ENCODE measurements at regions not wholly inside any gene's neighbourhood (a gene's known extent, or its start where the extent isn't known, plus 50 kb on each side); places are given as distances from the start of the nearest gene placed in this dataset.

GRCh38 chr11:39113606-39114005, 2345.8 kb downstream of the LRRC4C start:
- no peak for DNase-seq
- intact Hi-C loops (cut with DNase I; ENCODE audit: low total_unique reads): no loop called here
- no peaks in the 10 kb centered on the region for H3K4me1 ChIP-seq
- H3K4me3 ChIP-seq: no peak overlapping the region
- TF ChIP-seq, protein P1, sequence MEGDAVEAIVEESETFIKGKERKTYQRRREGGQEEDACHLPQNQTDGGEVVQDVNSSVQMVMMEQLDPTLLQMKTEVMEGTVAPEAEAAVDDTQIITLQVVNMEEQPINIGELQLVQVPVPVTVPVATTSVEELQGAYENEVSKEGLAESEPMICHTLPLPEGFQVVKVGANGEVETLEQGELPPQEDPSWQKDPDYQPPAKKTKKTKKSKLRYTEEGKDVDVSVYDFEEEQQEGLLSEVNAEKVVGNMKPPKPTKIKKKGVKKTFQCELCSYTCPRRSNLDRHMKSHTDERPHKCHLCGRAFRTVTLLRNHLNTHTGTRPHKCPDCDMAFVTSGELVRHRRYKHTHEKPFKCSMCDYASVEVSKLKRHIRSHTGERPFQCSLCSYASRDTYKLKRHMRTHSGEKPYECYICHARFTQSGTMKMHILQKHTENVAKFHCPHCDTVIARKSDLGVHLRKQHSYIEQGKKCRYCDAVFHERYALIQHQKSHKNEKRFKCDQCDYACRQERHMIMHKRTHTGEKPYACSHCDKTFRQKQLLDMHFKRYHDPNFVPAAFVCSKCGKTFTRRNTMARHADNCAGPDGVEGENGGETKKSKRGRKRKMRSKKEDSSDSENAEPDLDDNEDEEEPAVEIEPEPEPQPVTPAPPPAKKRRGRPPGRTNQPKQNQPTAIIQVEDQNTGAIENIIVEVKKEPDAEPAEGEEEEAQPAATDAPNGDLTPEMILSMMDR (IDR thresholded peaks at IDR 0.05): no peak
- TF ChIP-seq POLR2AphosphoS5 (IDR thresholded peaks at IDR 0.05) (no peak), EP300 (IDR thresholded peaks at IDR 0.05) (no peak), POLR2A (IDR thresholded peaks at IDR 0.05) (no peak)
- no peaks in the 10 kb centered on the region for H3K9me3 ChIP-seq
- no peaks in the 10 kb centered on the region for H3K36me3 ChIP-seq
- H3K27me3 ChIP-seq: no peaks in the 10 kb centered on the region
- no peak overlapping the region for H3K27ac ChIP-seq

- Histone ChIP-seq H3K9me3 (peaks cover 0 to 21% (median 10%) of the 10 kb centered on the region in 4 donors), H3K36me3 (no peaks in the 10 kb centered on the region), H3K4me3 (no peak overlapping the region), H3K27me3 (no peaks in the 10 kb centered on the region), H3K4me1 (no peaks in the 10 kb centered on the region), H3K27ac (no peak overlapping the region)
- intact Hi-C loops (cut with DNase I; ENCODE audit: low total_unique reads): no loop called here
- no peak for TF ChIP-seq EP300 (IDR thresholded peaks at IDR 0.05)
- TF ChIP-seq, protein P1 (IDR thresholded peaks at IDR 0.05): no peak
- TF ChIP-seq POLR2AphosphoS5 (IDR thresholded peaks at IDR 0.05): no peak
- no peak for TF ChIP-seq POLR2A (IDR thresholded peaks at IDR 0.05)
- no peak for DNase-seq
- WGBS, 5 donors: 75 to 91% (median 83%) methylated on average over 2 of the region's 2 CpGs
Measured at GRCh38 chr11:39102236-39102635, 2357.2 kb downstream of the LRRC4C start.

DNA sequence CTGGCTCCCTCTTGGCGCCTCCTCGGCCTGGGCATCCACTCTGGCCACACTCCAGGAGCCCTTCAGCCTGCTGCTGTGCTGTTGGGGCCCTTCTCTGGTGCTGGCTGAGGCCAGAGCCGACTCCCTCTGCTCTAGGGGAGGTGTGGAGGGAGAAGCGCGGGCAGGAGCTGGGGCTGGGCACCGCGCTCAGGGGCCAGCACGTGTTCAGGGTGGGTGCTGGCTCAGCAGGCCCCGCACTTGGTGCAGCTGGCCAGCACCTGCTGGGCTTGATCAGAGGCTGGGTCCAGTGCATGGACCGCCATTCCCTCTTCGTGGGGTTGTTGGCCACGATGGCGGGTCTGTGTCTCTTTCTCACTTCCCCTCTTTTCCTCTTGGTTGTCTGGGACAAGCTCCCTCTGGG, 2381.0 kb downstream of the LRRC4C start:
- no peaks in the 10 kb centered on the region for H3K4me1 ChIP-seq
- no peaks in the 10 kb centered on the region for H3K36me3 ChIP-seq
- no peak for DNase-seq
- no peaks in the 10 kb centered on the region for H3K27me3 ChIP-seq
- 88 to 96% (median 94%) methylated on average over 6 to 13 of the region's 13 CpGs for WGBS, 5 donors
- TF ChIP-seq POLR2A (IDR thresholded peaks at IDR 0.05): no peak
- TF ChIP-seq, protein P1 (IDR thresholded peaks at IDR 0.05): no peak
- no peak for TF ChIP-seq POLR2AphosphoS5 (IDR thresholded peaks at IDR 0.05)
- no peak for TF ChIP-seq EP300 (IDR thresholded peaks at IDR 0.05)
- intact Hi-C loops (cut with DNase I; ENCODE audit: low total_unique reads): no loop called here
- H3K27ac ChIP-seq: no peak overlapping the region
- no peak overlapping the region for H3K4me3 ChIP-seq
- peaks cover 0 to 12% (median 6%) of the 10 kb centered on the region in 4 donors for H3K9me3 ChIP-seq

DNA sequence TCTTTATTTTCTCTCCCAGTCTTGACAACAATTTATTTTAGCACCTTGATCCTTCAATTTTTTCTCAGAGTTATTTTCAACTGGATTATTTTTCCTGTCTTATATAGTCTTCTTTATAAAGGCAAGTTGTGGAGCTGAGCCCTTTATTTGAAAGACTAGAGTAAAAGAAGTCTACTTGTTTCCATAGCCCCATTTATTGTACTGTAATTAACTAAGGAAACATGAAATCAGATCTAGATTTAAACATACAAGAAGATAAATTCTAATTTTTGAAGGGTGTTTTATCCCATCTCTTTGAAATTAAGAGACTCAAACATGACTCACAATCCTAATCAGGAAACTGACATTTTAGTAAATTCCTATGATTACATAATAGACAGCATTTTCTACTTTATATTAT, 2421.8 kb downstream of the LRRC4C start:
- intact Hi-C loops (cut with DNase I; ENCODE audit: low total_unique reads): no loop called here
- Histone ChIP-seq H3K9me3 (no peaks in the 10 kb centered on the region), H3K36me3 (no peaks in the 10 kb centered on the region), H3K4me1 (no peaks in the 10 kb centered on the region), H3K27me3 (no peaks in the 10 kb centered on the region), H3K4me3 (no peak overlapping the region), H3K27ac (no peak overlapping the region)
- TF ChIP-seq, protein P1 (IDR thresholded peaks at IDR 0.05): no peak
- TF ChIP-seq POLR2A (IDR thresholded peaks at IDR 0.05) (no peak), EP300 (IDR thresholded peaks at IDR 0.05) (no peak), POLR2AphosphoS5 (IDR thresholded peaks at IDR 0.05) (no peak)
- no peak for DNase-seq

All from stomach (tissue), 8 donors.